ENCODE measurements at regions not wholly inside any gene's neighbourhood (a gene's known extent, or its start where the extent isn't known, plus 50 kb on each side); places are given as distances from the start of the nearest gene placed in this dataset.

GRCh38 chr16:85257483-85257882 lies 145.2 kb upstream of the CIBAR2 start:
- no peak for TF ChIP-seq EZH2 (IDR thresholded peaks at IDR 0.05; ENCODE audit: insufficient read depth, poor library complexity, severe bottlenecking)
- TF ChIP-seq EZH2phosphoT487 (IDR thresholded peaks at IDR 0.05; ENCODE audit: insufficient read depth, low read depth) = no peak
